Thymus (tissue), 11 donors: ENCODE measurements at regions not wholly inside any gene's neighbourhood (a gene's known extent, or its start where the extent isn't known, plus 50 kb on each side); places are given as distances from the start of the nearest gene placed in this dataset.

ENCODE experiments used
- DNase-seq, 9 donors: peaks; one replicate each; pipeline ENCODE4 v3.0.0-alpha.2; 2013; ENCODE audit warnings: low spot score in 9 of 9, low read depth in 6 of 9, missing footprints in 1 of 9
- H3K27ac ChIP-seq, 2 donors: one replicate each; pipeline ENCODE4 v1.5.1; 2013; ENCODE audit warnings: control low read depth in 1 of 2, low read depth in 1 of 2, low read length in 1 of 2, mild to moderate bottlenecking in 1 of 2, moderate library complexity in 1 of 2
- H3K27me3 ChIP-seq, 2 donors: one replicate each; pipeline ENCODE4 v1.5.1; 2013; ENCODE audit warnings: low read length in 1 of 2; ENCODE audit not compliant: control insufficient read depth in 2 of 2, insufficient read depth in 1 of 2
- H3K36me3 ChIP-seq, 2 donors: one replicate each; pipeline ENCODE4 v1.5.1; 2013; ENCODE audit warnings: low read length in 1 of 2, mild to moderate bottlenecking in 1 of 2, moderate library complexity in 1 of 2; ENCODE audit not compliant: control insufficient read depth in 2 of 2, insufficient read depth in 2 of 2
- H3K4me1 ChIP-seq, 2 donors: one replicate each; pipeline ENCODE4 v1.5.1; 2013; ENCODE audit warnings: low read length in 2 of 2; ENCODE audit not compliant: control insufficient read depth in 2 of 2, insufficient read depth in 2 of 2
- H3K4me3 ChIP-seq, 2 donors: one replicate each; pipeline ENCODE4 v1.5.1; 2013; ENCODE audit warnings: low read length in 2 of 2, control low read depth in 1 of 2, mild to moderate bottlenecking in 1 of 2
- H3K9me3 ChIP-seq, 2 donors: one replicate each; pipeline ENCODE4 v1.5.1; 2013; ENCODE audit warnings: low read length in 1 of 2, mild to moderate bottlenecking in 1 of 2; ENCODE audit not compliant: control insufficient read depth in 2 of 2, insufficient read depth in 1 of 2
- WGBS: extraction: QIAGEN DNeasy Blood & Tissue Kit; methylation state at CpG from one replicate; pipeline ENCODE4 v1.1.7; 2013; 5-methylcytosine and 5-hydroxymethylcytosine counted together
- donor health status: healthy.

DNA sequence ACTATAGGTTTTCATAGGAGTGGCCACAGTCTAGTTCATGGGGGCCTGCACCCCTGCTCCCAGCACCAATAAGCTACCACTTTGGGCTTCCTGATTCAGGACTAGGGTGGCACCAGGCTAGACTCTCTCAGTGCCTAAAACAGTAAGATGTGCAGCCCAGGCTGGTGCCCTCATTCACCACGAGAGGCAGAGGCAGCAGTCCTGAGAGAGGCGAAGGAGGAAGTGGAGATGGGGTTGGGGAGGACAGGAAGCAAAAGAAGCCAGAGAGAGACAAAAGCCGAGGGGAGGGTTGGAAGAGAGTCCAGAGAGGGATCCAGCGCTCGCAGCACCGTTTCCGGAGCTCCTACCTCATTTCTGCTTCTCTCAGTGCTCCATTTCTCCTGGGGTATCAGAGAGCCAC, 180.9 kb downstream of the MED10 start:
- H3K9me3 ChIP-seq = no peaks in the 10 kb centered on the region
- H3K27ac ChIP-seq = no peak overlapping the region
- no peaks in the 10 kb centered on the region for H3K36me3 ChIP-seq
- H3K27me3 ChIP-seq = no peaks in the 10 kb centered on the region
- no peak for DNase-seq
- H3K4me3 ChIP-seq = no peak overlapping the region
- WGBS = 69% methylated on average over 7 of the region's 7 CpGs
- H3K4me1 ChIP-seq = no peaks in the 10 kb centered on the region

DNA sequence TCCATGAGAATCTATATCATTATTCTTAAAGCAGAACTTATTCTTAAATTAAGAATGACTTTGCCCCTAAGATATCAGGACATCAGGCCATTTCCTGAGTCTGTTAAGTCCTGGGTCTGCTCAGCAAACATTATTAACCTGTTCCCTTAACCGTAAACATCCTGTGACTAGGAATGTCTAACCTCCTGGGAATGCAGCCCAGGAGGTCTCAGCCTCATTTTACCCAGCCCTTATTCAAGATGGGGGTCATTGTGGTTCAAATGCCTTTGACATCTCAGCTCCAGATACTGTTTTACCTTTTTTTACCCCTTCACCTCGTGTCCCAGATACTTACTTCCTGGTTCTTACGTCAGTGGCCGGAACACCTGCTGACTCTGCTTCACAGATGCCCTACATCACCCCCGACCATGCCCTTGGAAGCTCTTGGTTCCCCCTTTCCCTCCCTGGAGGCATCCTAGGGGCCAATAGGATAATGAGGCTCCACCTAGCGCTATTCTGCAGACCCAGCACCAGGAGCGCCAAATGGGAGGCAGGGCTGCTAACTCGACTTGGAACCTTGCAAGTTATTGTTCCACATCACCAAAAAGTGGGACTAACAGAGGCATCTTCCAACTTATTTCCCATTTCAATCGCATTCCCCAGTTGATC, 182.5 kb downstream of the MED10 start:
- DNase-seq = no peak
- 84% methylated on average over 9 of the region's 9 CpGs for WGBS
- H3K27me3 ChIP-seq = no peaks in the 10 kb centered on the region

DNA sequence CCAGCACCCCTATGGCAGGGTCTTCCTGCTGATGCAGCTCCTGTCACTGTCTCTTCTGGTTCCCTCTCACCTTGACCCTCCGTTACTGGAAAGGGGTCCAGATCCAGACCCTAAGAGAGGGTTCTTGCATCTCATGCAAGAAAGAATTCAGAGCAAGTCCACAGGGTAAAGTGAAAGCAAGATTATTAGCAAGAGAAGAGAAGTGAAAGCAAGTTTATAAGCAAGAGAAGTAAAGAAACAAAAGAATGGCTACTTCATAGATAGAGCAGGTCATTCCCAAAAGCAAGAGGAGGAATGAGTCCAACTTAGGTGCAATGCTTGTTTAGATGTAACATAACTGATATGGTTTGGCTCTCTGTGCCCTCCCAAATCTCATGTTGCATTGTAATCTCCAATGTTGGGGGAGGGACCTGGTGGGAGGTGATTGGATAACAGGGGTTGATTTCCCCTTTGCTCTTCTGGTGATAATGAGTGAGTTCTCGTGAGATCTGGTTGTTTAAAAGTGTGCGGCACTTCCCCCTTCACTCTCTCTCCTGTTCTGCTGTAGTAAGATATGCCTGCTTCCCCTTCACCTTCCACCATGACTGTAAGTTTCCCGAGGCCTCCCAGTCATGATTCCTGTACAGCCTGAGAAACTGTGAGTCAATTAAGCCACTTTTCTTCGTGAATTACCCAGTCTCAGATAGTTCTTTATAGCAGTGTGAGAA, 183.3 kb downstream of the MED10 start:
- DNase-seq = no peak

More for the DNA sequence above, 182.5 kb downstream of the MED10 start:
- H3K27ac ChIP-seq = no peak overlapping the region
- no peaks in the 10 kb centered on the region for H3K9me3 ChIP-seq
- H3K36me3 ChIP-seq = no peaks in the 10 kb centered on the region
- no peak overlapping the region for H3K4me3 ChIP-seq
- H3K4me1 ChIP-seq = no peaks in the 10 kb centered on the region

DNA sequence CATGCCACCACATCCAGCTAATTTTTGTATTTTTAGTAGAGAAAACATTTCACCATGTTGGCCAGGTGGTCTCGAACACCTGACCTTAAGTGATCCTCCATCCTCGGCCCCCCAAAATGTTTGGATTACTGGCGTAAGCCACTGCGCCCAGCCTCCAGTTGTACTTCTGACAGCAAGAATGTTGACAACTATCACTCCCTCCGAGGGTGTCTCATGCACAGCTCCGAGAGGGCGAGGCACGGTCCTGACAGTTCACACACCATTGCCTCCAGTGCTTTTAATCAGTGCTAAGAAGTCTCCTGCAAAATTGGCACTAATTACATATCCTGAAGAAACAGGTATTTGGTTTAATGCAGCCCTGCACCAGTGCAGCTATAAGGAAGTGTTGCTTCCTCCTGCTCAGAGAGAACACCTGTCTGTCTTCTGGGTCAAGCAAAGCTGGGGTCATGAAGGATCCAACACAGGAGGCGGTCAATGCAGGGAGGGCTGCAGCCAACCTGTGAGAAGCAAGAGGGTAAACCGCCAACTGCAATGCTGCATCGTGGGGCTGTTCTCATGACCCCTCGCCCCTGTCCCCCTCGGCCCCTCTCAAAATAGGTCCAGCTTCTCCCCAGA, 184.0 kb downstream of the MED10 start:
- Histone ChIP-seq H3K27me3 (no peaks in the 10 kb centered on the region), H3K4me3 (no peak overlapping the region)
- 94% methylated on average over 13 of the region's 13 CpGs for WGBS

More for the DNA sequence above, 183.3 kb downstream of the MED10 start:
- Histone ChIP-seq H3K27me3 (no peaks in the 10 kb centered on the region), H3K36me3 (no peaks in the 10 kb centered on the region), H3K4me1 (no peaks in the 10 kb centered on the region), H3K27ac (no peak overlapping the region), H3K9me3 (no peaks in the 10 kb centered on the region), H3K4me3 (no peak overlapping the region)
- 64% methylated on average over 5 of the region's 5 CpGs for WGBS

DNA sequence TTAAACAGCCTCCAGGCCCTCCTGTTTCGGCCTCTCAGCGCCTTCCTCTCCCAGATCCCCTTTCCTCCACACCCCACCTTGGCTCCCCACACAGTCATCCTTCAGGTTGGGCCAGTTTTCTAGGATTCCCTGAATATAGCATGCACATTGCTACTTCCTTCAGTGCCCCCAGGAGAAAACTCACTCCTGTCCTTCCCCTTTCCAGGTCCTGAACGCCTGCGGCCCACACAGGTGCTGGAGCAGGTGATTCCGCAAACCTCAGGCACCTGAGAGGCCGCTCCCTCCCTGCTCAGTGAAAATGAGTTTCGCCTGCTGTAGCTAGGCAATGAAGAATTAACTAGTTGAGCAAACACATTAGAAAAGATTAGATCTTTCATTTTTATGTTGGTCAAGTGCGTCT, 185.0 kb downstream of the MED10 start:
- no peak for DNase-seq
- Histone ChIP-seq H3K4me1 (no peaks in the 10 kb centered on the region), H3K9me3 (no peaks in the 10 kb centered on the region), H3K4me3 (no peak overlapping the region), H3K27me3 (no peaks in the 10 kb centered on the region), H3K36me3 (no peaks in the 10 kb centered on the region), H3K27ac (no peak overlapping the region)
- WGBS = 82% methylated on average over 8 of the region's 8 CpGs

More for the DNA sequence above, 184.0 kb downstream of the MED10 start:
- no peak for DNase-seq
- no peak overlapping the region for H3K27ac ChIP-seq
- H3K9me3 ChIP-seq = no peaks in the 10 kb centered on the region
- no peaks in the 10 kb centered on the region for H3K36me3 ChIP-seq
- no peaks in the 10 kb centered on the region for H3K4me1 ChIP-seq

DNA sequence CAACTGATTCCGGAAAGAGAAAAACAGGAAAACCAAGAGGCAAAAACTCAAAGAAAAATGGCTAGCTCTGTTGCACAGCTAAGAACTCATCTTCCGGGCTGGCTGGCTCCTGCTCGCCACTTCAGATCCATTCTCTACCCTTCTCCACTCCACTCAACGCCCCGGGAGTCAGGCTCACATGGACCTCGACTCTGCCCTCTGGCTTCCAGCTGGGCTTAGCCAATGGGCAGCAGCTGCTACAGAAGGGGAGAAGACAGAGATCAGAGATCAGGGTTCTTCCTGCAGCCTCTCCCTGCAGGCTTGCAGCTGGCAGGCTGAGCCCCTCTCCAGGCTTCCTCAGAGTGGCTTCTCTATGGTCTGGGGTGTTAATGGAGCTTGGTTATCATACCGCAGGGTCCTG, 187.5 kb downstream of the MED10 start:
- no peak overlapping the region for H3K4me3 ChIP-seq
- no peaks in the 10 kb centered on the region for H3K9me3 ChIP-seq
- 79% methylated on average over 7 of the region's 7 CpGs for WGBS
- H3K36me3 ChIP-seq = no peaks in the 10 kb centered on the region
- no peaks in the 10 kb centered on the region for H3K4me1 ChIP-seq
- no peak overlapping the region for H3K27ac ChIP-seq
- no peak for DNase-seq
- H3K27me3 ChIP-seq = no peaks in the 10 kb centered on the region

DNA sequence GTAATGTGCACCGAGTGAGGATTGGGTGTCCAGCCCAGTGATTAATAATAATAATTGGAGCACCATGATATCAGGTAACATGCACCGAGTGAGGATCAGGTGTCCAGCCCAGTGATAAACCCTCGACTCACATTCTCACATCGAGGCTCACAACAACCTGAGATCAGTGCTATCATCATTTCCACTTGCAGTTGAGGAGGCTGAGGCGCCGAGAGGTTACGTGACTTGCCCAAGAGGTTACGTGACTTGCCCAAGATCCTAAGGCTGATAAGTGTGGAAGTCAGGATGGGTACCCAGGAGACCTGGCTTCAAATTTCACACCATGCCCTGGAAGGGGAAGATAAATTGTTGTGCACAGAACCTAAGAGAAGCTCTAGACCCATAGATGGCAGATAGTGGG, 189.4 kb downstream of the MED10 start:
- H3K27me3 ChIP-seq = no peaks in the 10 kb centered on the region
- no peak for DNase-seq
- WGBS = 93% methylated on average over 8 of the region's 8 CpGs
- H3K4me1 ChIP-seq = no peaks in the 10 kb centered on the region
- H3K27ac ChIP-seq = no peak overlapping the region
- no peaks in the 10 kb centered on the region for H3K9me3 ChIP-seq
- H3K36me3 ChIP-seq = no peaks in the 10 kb centered on the region
- no peak overlapping the region for H3K4me3 ChIP-seq

DNA sequence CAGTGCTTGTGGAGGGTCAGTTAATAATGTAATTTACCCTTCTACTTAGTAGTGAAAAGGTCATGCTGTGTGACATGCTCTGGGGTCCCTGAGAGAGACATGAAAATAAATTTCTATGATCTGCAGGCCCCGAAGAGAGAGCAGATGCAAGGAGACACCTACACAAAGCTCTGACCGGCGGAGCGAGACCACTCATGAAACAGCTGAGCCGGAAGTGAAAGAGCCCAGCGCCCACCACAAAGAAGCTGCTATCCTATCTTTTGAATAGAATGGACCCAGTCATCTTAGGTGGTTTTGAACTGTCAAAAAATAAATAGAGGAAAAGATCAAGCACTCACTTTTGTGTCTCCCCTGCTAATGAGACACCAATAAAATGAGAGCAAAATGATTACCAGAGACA, 190.0 kb downstream of the MED10 start:
- no peaks in the 10 kb centered on the region for H3K36me3 ChIP-seq
- no peak overlapping the region for H3K4me3 ChIP-seq
- H3K27ac ChIP-seq = no peak overlapping the region
- H3K9me3 ChIP-seq = no peaks in the 10 kb centered on the region
- H3K4me1 ChIP-seq = no peaks in the 10 kb centered on the region
- 95% methylated on average over 6 of the region's 6 CpGs for WGBS
- no peak for DNase-seq
- no peaks in the 10 kb centered on the region for H3K27me3 ChIP-seq

DNA sequence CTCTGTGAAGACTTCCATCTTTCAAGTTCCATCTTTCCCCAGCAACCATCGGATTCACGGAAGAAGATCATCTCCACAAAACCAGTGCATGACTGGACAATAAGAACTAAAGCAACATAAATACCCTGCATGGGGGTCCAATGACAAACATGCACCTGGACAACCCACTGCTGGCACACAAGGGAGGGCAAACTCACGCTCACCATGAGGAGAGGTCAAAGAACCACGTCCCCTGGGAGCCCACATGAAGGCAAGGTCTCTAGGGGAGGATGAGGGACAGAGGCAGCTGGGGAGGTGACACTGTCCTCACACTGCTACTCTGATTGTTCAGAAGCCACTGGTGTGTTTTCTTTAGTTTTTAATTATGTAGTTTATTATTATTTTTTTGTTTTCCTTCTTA, 190.8 kb downstream of the MED10 start:
- Histone ChIP-seq H3K9me3 (no peaks in the 10 kb centered on the region), H3K27ac (no peak overlapping the region), H3K4me1 (no peaks in the 10 kb centered on the region), H3K4me3 (no peak overlapping the region), H3K36me3 (no peaks in the 10 kb centered on the region), H3K27me3 (no peaks in the 10 kb centered on the region)
- no peak for DNase-seq
- 77% methylated on average over 4 of the region's 4 CpGs for WGBS
